Thyroid gland (tissue), 4 donors: ENCODE measurements at regions not wholly inside any gene's neighbourhood (a gene's known extent, or its start where the extent isn't known, plus 50 kb on each side); places are given as distances from the start of the nearest gene placed in this dataset.

Experiments
- DNase-seq, 2 donors: peaks; one replicate each; pipeline ENCODE4 v3.0.0-alpha.2; 2019
- H3K27ac ChIP-seq, 3 donors: fragments of 200-600 bp; sonication (generic); 1 replicate in 2 of 3; 2 replicates in 1 of 3; pipeline ENCODE4 v1.5.1; 2016 to 2019; ENCODE audit warnings: mild to moderate bottlenecking in 1 of 3, moderate library complexity in 1 of 3
- H3K27me3 ChIP-seq: fragments of 200-600 bp; sonication (generic); one replicate; pipeline ENCODE4 v1.5.1; 2019
- H3K36me3 ChIP-seq, 2 donors: fragments of 200-600 bp; sonication (generic); one replicate each; pipeline ENCODE4 v1.5.1; 2016 to 2019
- H3K4me1 ChIP-seq, 2 donors: fragments of 200-600 bp; sonication (generic); one replicate each; pipeline ENCODE4 v1.5.1; 2017 to 2019
- H3K4me3 ChIP-seq, 3 donors: fragments of 200-600 bp; sonication (generic); replicated peaks in 1 of 3; 1 replicate in 2 of 3; 2 replicates in 1 of 3; pipeline ENCODE4 v1.5.1; 2016; ENCODE audit warnings: mild to moderate bottlenecking in 1 of 3
- H3K9me3 ChIP-seq: fragments of 200-600 bp; sonication (generic); one replicate; pipeline ENCODE4 v1.5.1; 2017
- CTCF ChIP-seq, 6 experiments: fragments of 200-600 bp in 3 of 6; fragments of 450-650 bp in 3 of 6; sonication (generic) in 3 of 6; IDR thresholded peaks; one replicate each; pipeline ENCODE4 v1.5.1; 2016 to 2019; ENCODE audit warnings: antibody characterized with exemption in 6 of 6, mild to moderate bottlenecking in 2 of 6, inconsistent platforms in 1 of 6, moderate library complexity in 1 of 6
- POLR2A ChIP-seq, 2 donors: fragments of 450-650 bp; IDR thresholded peaks; one replicate each; pipeline ENCODE4 v1.6.1; 2017; ENCODE audit warnings: antibody characterized with exemption in 2 of 2, mild to moderate bottlenecking in 2 of 2, moderate library complexity in 1 of 2
- WGBS, 2 donors: methylation state at CpG; one replicate each; pipeline ENCODE4 v1.1.5; 2017; 5-methylcytosine and 5-hydroxymethylcytosine counted together
- intact Hi-C: fragments of 100-400 bp; cut with DNase I; formaldehyde crosslinking; loops from one replicate; pipeline ENCODE4 v1.15.1; 2023

- Histone ChIP-seq H3K9me3 (no peaks in the 10 kb centered on the region), H3K4me3 (no peak overlapping the region), H3K27ac (no peak overlapping the region), H3K36me3 (no peaks in the 10 kb centered on the region), H3K4me1 (no peaks in the 10 kb centered on the region), H3K27me3 (no peaks in the 10 kb centered on the region)
- DNase-seq: no peak
- no peak for TF ChIP-seq POLR2A (IDR thresholded peaks at IDR 0.05)
- no peak for TF ChIP-seq CTCF (IDR thresholded peaks at IDR 0.05)
- intact Hi-C loops: no loop called here
- 79 to 83% methylated on average over 2 of the region's 2 CpGs for WGBS, 2 donors
Observed at GRCh38 chr15:56806148-56806536, 72.8 kb upstream of the ZNF280D start.

GRCh38 chr15:56805466-56806147 is 72.3 kb upstream of the ZNF280D start:
- Histone ChIP-seq H3K4me1 (no peaks in the 10 kb centered on the region), H3K4me3 (no peak overlapping the region), H3K27me3 (no peaks in the 10 kb centered on the region), H3K27ac (no peak overlapping the region), H3K9me3 (no peaks in the 10 kb centered on the region), H3K36me3 (no peaks in the 10 kb centered on the region)
- intact Hi-C loops: no loop called here
- TF ChIP-seq CTCF (IDR thresholded peaks at IDR 0.05): no peak
- no peak for TF ChIP-seq POLR2A (IDR thresholded peaks at IDR 0.05)
- no peak for DNase-seq
- 71 to 79% methylated on average over 9 of the region's 9 CpGs for WGBS, 2 donors

GRCh38 chr15:56804938-56805337 is 71.6 kb upstream of the ZNF280D start:
- TF ChIP-seq POLR2A (IDR thresholded peaks at IDR 0.05) (no peak), CTCF (IDR thresholded peaks at IDR 0.05) (no peak)
- H3K36me3 ChIP-seq: no peaks in the 10 kb centered on the region
- WGBS, 2 donors: 72 to 75% methylated on average over 3 of the region's 3 CpGs
- no peaks in the 10 kb centered on the region for H3K4me1 ChIP-seq
- no peak overlapping the region for H3K27ac ChIP-seq
- H3K4me3 ChIP-seq: no peak overlapping the region
- intact Hi-C loops: no loop called here
- H3K9me3 ChIP-seq: no peaks in the 10 kb centered on the region
- no peaks in the 10 kb centered on the region for H3K27me3 ChIP-seq
- DNase-seq: no peak

GRCh38 chr15:56804279-56804678 is 71.0 kb upstream of the ZNF280D start:
- no peak overlapping the region for H3K4me3 ChIP-seq
- intact Hi-C loops: no loop called here
- no peaks in the 10 kb centered on the region for H3K9me3 ChIP-seq
- H3K27me3 ChIP-seq: no peaks in the 10 kb centered on the region
- DNase-seq: no peak
- no peaks in the 10 kb centered on the region for H3K4me1 ChIP-seq
- H3K36me3 ChIP-seq: no peaks in the 10 kb centered on the region
- TF ChIP-seq CTCF (IDR thresholded peaks at IDR 0.05) (no peak), POLR2A (IDR thresholded peaks at IDR 0.05) (no peak)
- no peak overlapping the region for H3K27ac ChIP-seq
- WGBS, 2 donors: 93 to 99% methylated on average over 3 of the region's 3 CpGs

- no peaks in the 10 kb centered on the region for H3K4me1 ChIP-seq
- WGBS, 2 donors: 89 to 91% methylated on average over 1 of the region's 1 CpG
- no peak for TF ChIP-seq POLR2A (IDR thresholded peaks at IDR 0.05)
- TF ChIP-seq CTCF (IDR thresholded peaks at IDR 0.05): no peak
- intact Hi-C loops: no loop called here
- no peak overlapping the region for H3K27ac ChIP-seq
- no peaks in the 10 kb centered on the region for H3K27me3 ChIP-seq
- no peaks in the 10 kb centered on the region for H3K36me3 ChIP-seq
- H3K4me3 ChIP-seq: no peak overlapping the region
- no peak for DNase-seq
- H3K9me3 ChIP-seq: no peaks in the 10 kb centered on the region
Observed at GRCh38 chr15:56802161-56802560, 68.9 kb upstream of the ZNF280D start.
